ENCODE measurements at regions not wholly inside any gene's neighbourhood (a gene's known extent, or its start where the extent isn't known, plus 50 kb on each side); places are given as distances from the start of the nearest gene placed in this dataset.

- TF ChIP-seq BCL11A (IDR thresholded peaks at IDR 0.05; ENCODE audit: low read depth, low read length) (no peak), SIX5 (IDR thresholded peaks at IDR 0.05; ENCODE audit: low read depth, low read length, severe bottlenecking) (no peak), ZNF622 (IDR thresholded peaks at IDR 0.05) (no peak), ZSCAN29 (IDR thresholded peaks at IDR 0.05) (no peak), CREB1 (IDR thresholded peaks at IDR 0.05; ENCODE audit: low read depth) (no peak), ZZZ3 (IDR thresholded peaks at IDR 0.05; ENCODE audit: control insufficient read depth, insufficient read length, low read depth) (no peak)
Measured at GRCh38 chr3:174619239-174619638, 239.9 kb upstream of the NAALADL2 start (continued).

- Histone ChIP-seq H2AFZ (ENCODE audit: control insufficient read depth, low read depth, low read length) (no peak overlapping the region), H3K9ac (ENCODE audit: control insufficient read depth, insufficient read depth, low read length) (no peak overlapping the region), H3K79me2 (ENCODE audit: control insufficient read depth, insufficient read depth, low read length) (no peaks in the 10 kb centered on the region), H3K27ac (ENCODE audit: control insufficient read depth, insufficient read depth) (no peak overlapping the region), H3K4me1 (ENCODE audit: control insufficient read depth, insufficient read depth, low read length) (no peaks in the 10 kb centered on the region), H3K4me2 (ENCODE audit: control insufficient read depth, insufficient read depth) (no peak overlapping the region), H3K9me3 (replicated peaks; ENCODE audit: control insufficient read depth, insufficient read depth, low read length) (no peaks in the 10 kb centered on the region), H3K4me3 (no peak overlapping the region), H3K36me3 (ENCODE audit: control insufficient read depth in 2 of 2, insufficient read depth in 2 of 2, low read length in 1 of 2) (no peaks in the 10 kb centered on the region), H3K27me3 (replicated peaks in 1 of 2; ENCODE audit: control insufficient read depth in 2 of 2, insufficient read depth in 2 of 2, low read length in 1 of 2) (no peaks in the 10 kb centered on the region), H4K20me1 (ENCODE audit: control insufficient read depth, insufficient read depth) (no peaks in the 10 kb centered on the region)
- TF ChIP-seq NFXL1 (IDR thresholded peaks at IDR 0.05; ENCODE audit: borderline replicate concordance) (no peak), NFYA (IDR thresholded peaks at IDR 0.05; ENCODE audit: borderline replicate concordance, low read depth, low read length) (no peak), REST (IDR thresholded peaks at IDR 0.05; ENCODE audit: low read depth, low read length) (no peak), MEF2B (IDR thresholded peaks at IDR 0.05; ENCODE audit: partially characterized antibody, poor library complexity, severe bottlenecking) (no peak), BHLHE40 (IDR thresholded peaks at IDR 0.05; ENCODE audit: borderline replicate concordance in 1 of 2, low read depth in 2 of 2, low read length in 1 of 2) (no peak), ESRRA (IDR thresholded peaks at IDR 0.05; ENCODE audit: low read length) (no peak), TARDBP (IDR thresholded peaks at IDR 0.05; ENCODE audit: borderline replicate concordance) (no peak), RB1 (IDR thresholded peaks at IDR 0.05; ENCODE audit: borderline replicate concordance) (no peak), ZZZ3 (IDR thresholded peaks at IDR 0.05; ENCODE audit: control insufficient read depth, insufficient read length, low read depth) (no peak), CHD2 (IDR thresholded peaks at IDR 0.05; ENCODE audit: borderline replicate concordance, low read depth, low read length) (no peak), SIX5 (IDR thresholded peaks at IDR 0.05; ENCODE audit: low read depth, low read length, severe bottlenecking) (no peak), CBFB (IDR thresholded peaks at IDR 0.05; ENCODE audit: low read depth) (no peak), TAF1 (IDR thresholded peaks at IDR 0.05; ENCODE audit: borderline replicate concordance, low read depth, low read length) (no peak)
- BruUV-seq (replicated peaks): no TSS peak
- ATAC-seq (no peak), FAIRE-seq (no peak), DNase-seq (ENCODE audit: low read depth, low spot score) (no peak)
- in situ Hi-C loops (cut with MboI) (no loop called here), intact Hi-C loops (cut with micrococcal nuclease; ENCODE audit: unreplicated experiment) (no loop called here)
- ChIA-PET RAD21 (ENCODE audit: unreplicated experiment) (no interaction called here), POLR2A (no interaction called here), SMC1A (ENCODE audit: uncharacterized antibody, unreplicated experiment) (no interaction called here), CTCF (no interaction called here)
- 0% methylated on average over 2 of the region's 2 CpGs for WGBS (ENCODE audit: insufficient coverage, insufficient replicate concordance, low lambda C conversion rate, missing lambda C conversion rate)
Measured at GRCh38 chr3:174620138-174620537, 239.0 kb upstream of the NAALADL2 start.
